ENCODE measurements at regions not wholly inside any gene's neighbourhood (a gene's known extent, or its start where the extent isn't known, plus 50 kb on each side); places are given as distances from the start of the nearest gene placed in this dataset.
"Not testable (repeated sequence)": the region's sequence is repeated elsewhere in the genome, so short reads cannot be mapped to it uniquely, and the experiment has no call there.

GRCh38 chr2:180597179-180597578 is 383.2 kb upstream of the UBE2E3 start:
- ChIA-PET POLR2A (ENCODE audit: low non-redundant PET) (no interaction called here), CTCF (no interaction called here)
- H3K4me3 ChIP-seq (ENCODE audit: low read depth, low read length, poor library complexity, severe bottlenecking): no peak overlapping the region
- H3K27ac ChIP-seq (ENCODE audit: low read depth, low read length, poor library complexity, severe bottlenecking): no peak overlapping the region
- no peaks in the 10 kb centered on the region for H3K9me3 ChIP-seq (ENCODE audit: low read depth, low read length, poor library complexity, severe bottlenecking)
- TF ChIP-seq EZH2 (IDR thresholded peaks at IDR 0.05; ENCODE audit: borderline replicate concordance, low read depth, low read length, poor library complexity, severe bottlenecking): no peak
- no peak for TF ChIP-seq CTCF (conservative IDR thresholded peaks at IDR 0.05; ENCODE audit: low read depth, low read length)
- H3K36me3 ChIP-seq (ENCODE audit: insufficient read depth, low read length, poor library complexity, severe bottlenecking): no peaks in the 10 kb centered on the region
- DNase-seq (ENCODE audit: low spot score): no peak
- intact Hi-C loops (cut with micrococcal nuclease; ENCODE audit: unreplicated experiment): no loop called here
- H3K27me3 ChIP-seq (replicated peaks; ENCODE audit: insufficient read depth, low read depth, low read length, poor library complexity): no peaks in the 10 kb centered on the region
- no peaks in the 10 kb centered on the region for H3K4me1 ChIP-seq (ENCODE audit: insufficient read depth, low read length, poor library complexity, severe bottlenecking)
- no TSS peak for BruUV-seq (replicated peaks)

- ChIA-PET CTCF (no interaction called here), POLR2A (ENCODE audit: low non-redundant PET) (no interaction called here)
- Histone ChIP-seq H3K4me1 (ENCODE audit: insufficient read depth, low read length, poor library complexity, severe bottlenecking) (no peaks in the 10 kb centered on the region), H3K27ac (ENCODE audit: low read depth, low read length, poor library complexity, severe bottlenecking) (no peak overlapping the region), H3K36me3 (ENCODE audit: insufficient read depth, low read length, poor library complexity, severe bottlenecking) (no peaks in the 10 kb centered on the region), H3K4me3 (ENCODE audit: low read depth, low read length, poor library complexity, severe bottlenecking) (no peak overlapping the region), H3K27me3 (replicated peaks; ENCODE audit: insufficient read depth, low read depth, low read length, poor library complexity) (no peaks in the 10 kb centered on the region), H3K9me3 (ENCODE audit: low read depth, low read length, poor library complexity, severe bottlenecking) (no peaks in the 10 kb centered on the region)
- BruUV-seq (replicated peaks): no TSS peak
- intact Hi-C loops (cut with micrococcal nuclease; ENCODE audit: unreplicated experiment): no loop called here
- TF ChIP-seq EZH2 (IDR thresholded peaks at IDR 0.05; ENCODE audit: borderline replicate concordance, low read depth, low read length, poor library complexity, severe bottlenecking): no peak
- no peak for DNase-seq (ENCODE audit: low spot score)
These were observed 384.0 kb upstream of the UBE2E3 start for GRCh38 chr2:180596453-180596852.

GRCh38 chr2:180591947-180592346 is 388.5 kb upstream of the UBE2E3 start:
- CTCF ChIA-PET: no interaction called here
- intact Hi-C loops (cut with micrococcal nuclease; ENCODE audit: unreplicated experiment): no loop called here
- DNase-seq (ENCODE audit: low spot score): no peak
- Histone ChIP-seq H3K4me1 (ENCODE audit: insufficient read depth, low read length, poor library complexity, severe bottlenecking) (no peaks in the 10 kb centered on the region), H3K27me3 (replicated peaks; ENCODE audit: insufficient read depth, low read depth, low read length, poor library complexity) (no peaks in the 10 kb centered on the region), H3K27ac (ENCODE audit: low read depth, low read length, poor library complexity, severe bottlenecking) (no peak overlapping the region), H3K4me3 (ENCODE audit: low read depth, low read length, poor library complexity, severe bottlenecking) (no peak overlapping the region), H3K36me3 (ENCODE audit: insufficient read depth, low read length, poor library complexity, severe bottlenecking) (no peaks in the 10 kb centered on the region), H3K9me3 (ENCODE audit: low read depth, low read length, poor library complexity, severe bottlenecking) (no peaks in the 10 kb centered on the region)
- TF ChIP-seq CTCF (conservative IDR thresholded peaks at IDR 0.05; ENCODE audit: low read depth, low read length) (no peak), EZH2 (IDR thresholded peaks at IDR 0.05; ENCODE audit: borderline replicate concordance, low read depth, low read length, poor library complexity, severe bottlenecking) (no peak)
- POLR2A ChIA-PET (ENCODE audit: low non-redundant PET): no interaction called here
- BruUV-seq (replicated peaks): no TSS peak

- H3K9me3 ChIP-seq (ENCODE audit: low read depth, low read length, poor library complexity, severe bottlenecking); DNase-seq (ENCODE audit: low spot score); H3K27me3 ChIP-seq (replicated peaks; ENCODE audit: insufficient read depth, low read depth, low read length, poor library complexity); H3K4me1 ChIP-seq (ENCODE audit: insufficient read depth, low read length, poor library complexity, severe bottlenecking); POLR2A ChIA-PET (ENCODE audit: low non-redundant PET); CTCF ChIA-PET; H3K4me3 ChIP-seq (ENCODE audit: low read depth, low read length, poor library complexity, severe bottlenecking); BruUV-seq (replicated peaks); intact Hi-C loops (cut with micrococcal nuclease; ENCODE audit: unreplicated experiment); H3K27ac ChIP-seq (ENCODE audit: low read depth, low read length, poor library complexity, severe bottlenecking); H3K36me3 ChIP-seq (ENCODE audit: insufficient read depth, low read length, poor library complexity, severe bottlenecking): not testable (repeated sequence)
These were observed 389.2 kb upstream of the UBE2E3 start for GRCh38 chr2:180591093-180591781.

Measured in A673 (cell line).